ELF-1 (cell line): ENCODE measurements at regions not wholly inside any gene's neighbourhood (a gene's known extent, or its start where the extent isn't known, plus 50 kb on each side); places are given as distances from the start of the nearest gene placed in this dataset.

Experiments
- DNase-seq: peaks from one replicate; pipeline ENCODE4 v3.0.0-alpha.2; 2016; ENCODE audit warnings: low read depth, low spot score

GRCh38 chr10:42932735-42933447 is 144.0 kb upstream of the RET start:
- DNase-seq = peak; percentile 71

DNA sequence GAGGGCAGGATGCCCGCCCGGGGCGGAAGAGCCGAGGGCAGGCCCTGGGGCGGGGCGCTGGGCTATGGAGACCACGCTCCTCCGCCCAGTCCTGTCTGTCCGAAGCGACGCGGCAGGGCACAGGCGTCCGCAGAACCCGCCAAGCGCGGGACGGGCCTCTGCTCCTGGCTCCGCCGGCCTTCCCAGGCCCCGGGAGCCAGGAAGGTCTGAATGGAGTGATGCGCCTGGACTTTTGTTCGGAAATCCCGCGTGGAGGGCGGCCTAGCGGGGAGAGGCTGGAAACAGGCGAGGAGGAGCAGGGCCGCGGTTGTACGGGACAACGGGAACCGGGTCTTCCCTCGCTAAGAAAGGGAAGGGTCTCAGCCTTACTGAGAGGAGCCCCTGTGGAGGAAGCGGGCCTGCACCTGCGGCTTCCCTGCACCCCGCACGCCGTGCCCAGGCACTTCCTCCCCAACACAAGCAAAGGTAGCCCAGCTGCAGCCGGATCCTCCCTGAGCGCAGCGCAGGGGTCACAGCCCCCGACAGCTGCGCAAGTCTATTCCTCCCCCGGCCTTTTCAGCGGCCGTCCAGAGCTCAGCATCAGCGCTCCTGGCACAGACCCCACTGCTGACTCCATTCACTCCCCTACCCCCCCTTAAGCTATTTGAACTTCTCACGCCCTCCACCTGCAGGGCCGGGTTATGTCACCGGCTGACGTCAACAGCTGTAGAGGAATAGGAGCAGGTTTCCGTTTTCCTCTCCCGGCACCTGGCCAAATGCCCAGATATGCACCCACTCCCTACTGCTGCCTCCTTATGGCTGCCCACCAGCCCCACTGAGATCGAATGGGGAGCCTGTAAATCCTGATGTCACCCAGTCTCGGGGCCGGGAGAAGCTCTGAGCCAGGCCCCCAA is 143.2 kb upstream of the RET start:
- DNase-seq = peak; percentile 44

GRCh38 chr10:42934351-42934811 is 142.5 kb upstream of the RET start:
- no peak for DNase-seq

GRCh38 chr10:42934842-42935241 is 142.0 kb upstream of the RET start:
- DNase-seq = no peak

- no peak for DNase-seq
Observed at GRCh38 chr10:42935466-42935865, 141.4 kb upstream of the RET start.

- DNase-seq = no peak
Observed at GRCh38 chr10:42936580-42936979, 140.3 kb upstream of the RET start.

- DNase-seq = no peak
Observed at GRCh38 chr10:42937048-42937447, 139.8 kb upstream of the RET start.

DNA sequence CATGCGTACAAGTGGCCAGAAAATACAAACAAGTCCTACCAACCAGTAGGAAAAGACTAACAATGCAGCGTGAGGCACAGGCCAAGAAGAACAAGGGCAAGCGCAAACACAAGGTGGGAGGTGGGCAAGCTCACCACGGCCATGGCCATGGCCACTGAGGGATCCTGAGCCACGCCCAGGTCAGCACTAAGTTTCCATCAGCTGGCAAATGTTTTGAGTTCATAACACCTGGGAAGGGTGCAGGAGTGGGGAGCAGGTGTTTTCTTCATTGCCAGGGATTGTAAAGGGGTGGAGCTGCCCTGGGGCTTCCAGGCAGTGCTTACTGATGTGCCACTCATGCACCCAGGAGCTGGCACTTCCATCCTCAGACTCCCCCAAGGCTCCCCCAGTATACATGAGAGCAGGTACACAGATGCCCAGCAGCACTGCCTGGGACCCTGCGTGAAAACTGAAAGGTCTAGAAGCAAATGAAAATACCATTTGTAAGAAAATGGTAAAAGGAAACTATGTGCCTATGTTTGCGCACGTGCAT is 139.2 kb upstream of the RET start:
- no peak for DNase-seq

- DNase-seq = no peak
Observed at GRCh38 chr10:42938351-42938750, 138.5 kb upstream of the RET start.

DNA sequence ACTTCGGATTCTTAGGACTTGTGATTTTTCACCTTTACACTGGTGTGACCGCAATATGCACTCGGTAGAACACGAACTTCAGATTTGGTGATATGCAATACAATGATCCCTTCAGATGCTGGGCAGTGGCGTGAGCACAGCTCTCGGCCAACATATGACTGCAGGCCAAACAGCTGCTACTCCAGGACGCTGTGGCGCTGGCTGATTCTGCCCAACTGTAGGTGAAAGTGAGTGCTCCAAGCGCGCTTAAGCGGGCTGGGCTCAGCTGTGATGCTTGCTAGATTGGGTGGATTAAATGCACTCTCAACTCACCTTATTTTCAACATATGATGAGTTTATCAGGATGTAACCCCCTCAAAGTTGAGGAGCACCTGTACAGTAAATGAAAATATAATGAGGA is 137.6 kb upstream of the RET start:
- no peak for DNase-seq

DNA sequence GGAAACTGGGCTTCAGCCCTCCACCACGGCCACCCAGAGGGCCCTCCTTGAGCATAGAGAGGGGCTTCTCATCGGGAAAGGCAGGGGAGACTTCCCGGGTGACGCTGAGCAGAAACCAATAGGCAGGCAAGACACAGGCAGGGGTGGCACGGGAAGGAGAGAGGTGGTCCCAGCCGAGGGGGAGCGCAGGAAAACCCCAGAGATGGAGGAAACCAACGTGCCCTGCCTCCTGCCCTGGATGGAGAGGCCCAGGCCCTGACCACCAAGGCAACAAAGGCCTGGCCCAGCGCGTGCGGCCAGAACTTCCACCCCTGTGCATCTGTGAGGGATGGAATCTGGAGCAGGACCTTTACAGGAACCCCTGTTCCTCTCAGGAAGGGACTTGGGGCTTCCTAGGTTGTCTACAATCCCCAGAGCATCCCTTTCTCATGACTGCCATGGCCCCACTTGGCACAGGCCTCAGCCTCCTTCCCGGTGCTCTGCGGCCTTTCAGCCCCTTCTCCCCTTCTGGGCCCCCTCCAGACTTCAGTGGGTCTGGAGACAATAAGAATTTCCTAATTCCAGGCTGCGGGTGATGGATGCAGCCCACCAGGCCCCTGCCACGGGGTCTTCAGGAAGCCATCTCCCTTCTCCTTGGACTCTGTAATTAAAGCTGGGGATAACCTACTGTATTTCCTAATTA is 137.0 kb upstream of the RET start:
- DNase-seq = no peak

- no peak for DNase-seq
Observed at GRCh38 chr10:42940487-42941294, 136.2 kb upstream of the RET start.

DNA sequence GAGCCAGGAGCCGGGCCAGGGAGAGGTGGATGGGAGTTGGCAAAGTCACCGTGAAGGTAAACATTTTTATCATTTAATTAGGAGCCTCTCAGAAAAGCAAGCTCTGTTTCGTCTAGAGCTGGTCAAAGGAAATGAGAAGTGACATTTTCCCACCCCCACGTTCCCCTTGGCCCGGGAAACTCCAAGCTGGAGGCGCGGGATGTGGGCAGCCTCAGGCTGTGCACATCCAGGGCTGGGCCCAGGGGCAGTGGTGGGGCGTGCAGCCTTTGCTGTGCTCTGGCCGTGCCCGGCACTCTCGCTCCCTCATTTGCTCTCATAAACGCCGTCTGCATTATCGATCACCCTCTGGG is 135.6 kb upstream of the RET start:
- no peak for DNase-seq

DNA sequence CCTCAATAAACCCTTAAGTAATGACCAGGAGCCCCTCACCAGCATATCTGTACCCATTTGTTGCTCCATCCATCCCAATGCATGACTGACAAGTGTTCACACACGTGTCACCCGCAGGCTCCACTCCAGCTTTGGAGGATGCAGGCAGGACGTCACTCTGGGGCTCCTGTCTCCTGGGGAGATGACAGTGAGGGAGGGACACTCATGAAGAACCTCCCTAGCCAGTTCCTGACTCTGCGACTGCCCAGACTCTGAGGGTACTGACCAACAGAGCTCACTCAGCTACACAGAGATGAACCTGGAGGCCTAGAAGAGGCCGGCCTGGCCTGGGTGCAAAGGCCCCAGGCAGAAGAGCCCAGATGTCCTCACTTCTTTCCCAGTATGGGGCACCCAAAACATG is 135.1 kb upstream of the RET start:
- DNase-seq = peak; percentile 0

- DNase-seq = peak; percentile 0
Observed at GRCh38 chr10:42942279-42942950, 134.5 kb upstream of the RET start.

DNA sequence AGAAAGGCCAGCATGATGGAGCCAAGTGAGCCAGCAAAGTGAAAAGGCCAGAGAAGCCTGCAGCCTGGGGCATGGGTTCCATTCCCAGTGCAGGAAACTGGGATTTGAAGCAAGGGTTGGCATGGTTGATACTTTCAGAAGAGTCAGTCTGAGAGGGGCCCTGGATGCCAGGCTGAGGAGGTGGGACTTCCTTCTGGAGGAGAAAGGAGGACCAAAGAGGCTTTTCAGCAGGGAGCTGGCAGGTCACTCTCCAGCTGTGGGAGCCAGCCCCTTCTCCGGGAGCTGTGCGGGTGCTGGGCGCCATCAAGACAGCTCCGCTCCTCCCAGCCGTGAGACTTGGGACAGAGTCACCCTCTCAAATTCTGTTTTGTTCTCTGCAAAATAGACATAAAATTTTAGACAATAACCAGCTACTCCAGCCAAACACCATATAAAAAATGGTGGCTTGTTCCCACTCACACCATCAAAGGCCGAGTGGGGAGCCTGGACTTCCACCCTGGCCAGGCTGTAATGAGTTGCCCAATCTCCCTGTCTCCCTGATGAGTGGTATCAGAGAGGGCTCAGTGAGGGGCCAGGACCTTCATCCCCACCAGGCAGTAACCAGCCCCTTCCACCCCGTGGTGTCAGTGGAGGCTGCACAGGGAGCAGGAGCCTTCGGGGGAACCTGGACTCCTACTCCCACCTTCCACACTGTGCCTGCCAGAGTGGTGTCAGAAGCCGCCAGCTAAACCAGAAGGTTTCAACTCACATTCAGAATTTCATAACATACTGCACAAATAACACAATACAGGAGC is 133.6 kb upstream of the RET start:
- no peak for DNase-seq

- no peak for DNase-seq
Observed at GRCh38 chr10:42948040-42948439, 128.8 kb upstream of the RET start.

DNA sequence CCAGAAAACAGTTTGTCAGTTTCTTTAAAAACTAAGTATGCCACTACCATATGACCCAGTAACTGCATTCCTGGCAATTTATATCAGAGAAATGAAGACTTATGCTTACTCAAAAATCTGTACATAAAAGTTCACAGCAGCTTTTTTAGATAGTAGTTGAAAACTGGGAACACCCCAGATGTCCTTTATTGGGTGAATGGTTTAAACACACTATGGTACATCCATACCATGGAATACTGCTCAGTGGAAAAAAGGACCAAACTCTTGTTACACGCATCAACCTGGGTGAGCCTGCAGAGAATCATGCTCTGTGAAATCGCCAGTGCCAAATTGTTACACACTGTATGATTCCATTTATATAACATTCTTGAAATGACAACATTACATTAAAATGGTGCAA is 127.6 kb upstream of the RET start:
- DNase-seq = no peak

- DNase-seq = peak; percentile 2
Observed at GRCh38 chr10:42950606-42951485, 126.0 kb upstream of the RET start.
